Bronchial epithelial cell (primary cell): ENCODE measurements at regions not wholly inside any gene's neighbourhood (a gene's known extent, or its start where the extent isn't known, plus 50 kb on each side); places are given as distances from the start of the nearest gene placed in this dataset.
"Not testable (repeated sequence)": the region's sequence is repeated elsewhere in the genome, so short reads cannot be mapped to it uniquely, and the experiment has no call there.

Experiments used
- DNase-seq: peaks from one replicate; pipeline ENCODE4 v3.0.0-alpha.2; 2010; ENCODE audit warnings: low read depth
- FAIRE-seq: peaks from 2 replicates; lab custom pipeline; 2011; peaks lifted over from hg19 to GRCh38; lab: Jason Lieb, UNC
- H3K27me3 ChIP-seq: 2 replicates; pipeline ENCODE4 v1.5.1; 2011; ENCODE audit warnings: low read length; ENCODE audit not compliant: control insufficient read depth, insufficient read depth
- H3K36me3 ChIP-seq: 2 replicates; pipeline ENCODE4 v1.5.1; 2011; ENCODE audit warnings: low read length; ENCODE audit not compliant: control insufficient read depth, insufficient read depth
- H3K4me3 ChIP-seq: 2 replicates; pipeline ENCODE4 v1.5.1; 2011; ENCODE audit warnings: mild to moderate bottlenecking, low read depth, low read length, control low read depth
- TF ChIP-seq, protein P1 (sequence below): IDR thresholded peaks from 2 replicates; pipeline ENCODE4 v1.5.1; 2011; ENCODE audit warnings: mild to moderate bottlenecking, moderate library complexity, low read length, control low read depth, inconsistent platforms; ENCODE audit not compliant: insufficient read depth, severe bottlenecking

- DNase-seq = no peak
- no peaks in the 10 kb centered on the region for H3K36me3 ChIP-seq
- no peak overlapping the region for H3K4me3 ChIP-seq
- H3K27me3 ChIP-seq = no peaks in the 10 kb centered on the region
- no peak for FAIRE-seq
- TF ChIP-seq, protein P1, sequence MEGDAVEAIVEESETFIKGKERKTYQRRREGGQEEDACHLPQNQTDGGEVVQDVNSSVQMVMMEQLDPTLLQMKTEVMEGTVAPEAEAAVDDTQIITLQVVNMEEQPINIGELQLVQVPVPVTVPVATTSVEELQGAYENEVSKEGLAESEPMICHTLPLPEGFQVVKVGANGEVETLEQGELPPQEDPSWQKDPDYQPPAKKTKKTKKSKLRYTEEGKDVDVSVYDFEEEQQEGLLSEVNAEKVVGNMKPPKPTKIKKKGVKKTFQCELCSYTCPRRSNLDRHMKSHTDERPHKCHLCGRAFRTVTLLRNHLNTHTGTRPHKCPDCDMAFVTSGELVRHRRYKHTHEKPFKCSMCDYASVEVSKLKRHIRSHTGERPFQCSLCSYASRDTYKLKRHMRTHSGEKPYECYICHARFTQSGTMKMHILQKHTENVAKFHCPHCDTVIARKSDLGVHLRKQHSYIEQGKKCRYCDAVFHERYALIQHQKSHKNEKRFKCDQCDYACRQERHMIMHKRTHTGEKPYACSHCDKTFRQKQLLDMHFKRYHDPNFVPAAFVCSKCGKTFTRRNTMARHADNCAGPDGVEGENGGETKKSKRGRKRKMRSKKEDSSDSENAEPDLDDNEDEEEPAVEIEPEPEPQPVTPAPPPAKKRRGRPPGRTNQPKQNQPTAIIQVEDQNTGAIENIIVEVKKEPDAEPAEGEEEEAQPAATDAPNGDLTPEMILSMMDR = no peak
These were observed 141.9 kb upstream of the RASA1 start for GRCh38 chr5:87125766-87126165.

DNA sequence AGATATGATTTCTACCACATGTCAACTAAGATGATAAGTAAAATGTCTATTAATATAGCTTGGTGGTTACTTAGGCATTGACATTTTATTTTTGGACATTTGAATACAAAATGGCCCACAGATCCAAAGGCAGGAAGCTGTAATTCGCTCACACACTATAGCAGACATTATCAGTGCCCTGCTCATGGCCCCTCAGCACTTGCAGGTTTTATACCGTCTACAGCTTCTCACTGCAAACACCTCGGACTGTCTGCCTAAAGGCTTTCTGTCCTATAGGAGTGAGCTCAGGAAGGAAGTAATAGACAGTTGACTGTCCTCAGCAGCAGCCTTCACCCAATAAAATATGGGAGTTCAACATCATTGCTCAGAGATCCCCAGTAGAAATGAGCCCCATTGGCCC, 140.8 kb upstream of the RASA1 start:
- TF ChIP-seq, protein P1 = no peak
- DNase-seq (no peak), FAIRE-seq (no peak)
- Histone ChIP-seq H3K4me3 (no peak overlapping the region), H3K36me3 (no peaks in the 10 kb centered on the region), H3K27me3 (no peaks in the 10 kb centered on the region)

GRCh38 chr5:87127426-87127825, 140.3 kb upstream of the RASA1 start:
- TF ChIP-seq, protein P1 = no peak
- no peak for FAIRE-seq
- DNase-seq = peak; percentile 90
- Histone ChIP-seq H3K36me3 (no peaks in the 10 kb centered on the region), H3K27me3 (no peaks in the 10 kb centered on the region), H3K4me3 (no peak overlapping the region)

GRCh38 chr5:87127956-87128687, 139.6 kb upstream of the RASA1 start:
- TF ChIP-seq, protein P1 = no peak
- DNase-seq (peak; percentile 61), FAIRE-seq (no peak)
- H3K36me3 ChIP-seq = no peaks in the 10 kb centered on the region
- no peaks in the 10 kb centered on the region for H3K27me3 ChIP-seq
- H3K4me3 ChIP-seq = no peak overlapping the region

- Histone ChIP-seq H3K36me3 (no peaks in the 10 kb centered on the region), H3K4me3 (no peak overlapping the region), H3K27me3 (no peaks in the 10 kb centered on the region)
- TF ChIP-seq, protein P1 = no peak
- no peak for FAIRE-seq
- no peak for DNase-seq
These were observed 138.6 kb upstream of the RASA1 start for GRCh38 chr5:87129046-87129445.

GRCh38 chr5:87132696-87133095, 135.0 kb upstream of the RASA1 start:
- Histone ChIP-seq H3K4me3 (no peak overlapping the region), H3K27me3 (no peaks in the 10 kb centered on the region), H3K36me3 (no peaks in the 10 kb centered on the region)
- peak; percentile 81 for DNase-seq
- TF ChIP-seq, protein P1 = no peak
- no peak for FAIRE-seq

DNA sequence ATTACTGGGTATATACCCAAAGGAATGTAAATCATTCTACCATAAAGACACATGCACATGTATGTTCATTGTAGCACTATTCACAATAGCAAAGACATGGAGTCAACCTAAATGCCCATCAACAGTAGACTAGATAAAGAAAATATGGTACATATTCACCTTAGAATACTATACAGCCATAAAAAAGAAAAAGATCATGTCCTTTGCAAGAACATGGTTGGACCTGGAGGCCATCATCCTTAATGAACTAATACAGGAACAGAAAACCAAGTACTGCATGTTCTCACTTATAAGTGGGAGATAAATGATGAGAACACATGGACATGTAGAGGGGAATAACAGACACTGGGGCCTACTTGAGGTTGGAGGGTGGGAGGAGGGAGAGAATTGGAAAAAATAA, 133.2 kb upstream of the RASA1 start:
- not testable (repeated sequence) for FAIRE-seq, H3K4me3 ChIP-seq, H3K27me3 ChIP-seq, H3K36me3 ChIP-seq, DNase-seq
